ENCODE measurements at regions not wholly inside any gene's neighbourhood (a gene's known extent, or its start where the extent isn't known, plus 50 kb on each side); places are given as distances from the start of the nearest gene placed in this dataset.

DNA sequence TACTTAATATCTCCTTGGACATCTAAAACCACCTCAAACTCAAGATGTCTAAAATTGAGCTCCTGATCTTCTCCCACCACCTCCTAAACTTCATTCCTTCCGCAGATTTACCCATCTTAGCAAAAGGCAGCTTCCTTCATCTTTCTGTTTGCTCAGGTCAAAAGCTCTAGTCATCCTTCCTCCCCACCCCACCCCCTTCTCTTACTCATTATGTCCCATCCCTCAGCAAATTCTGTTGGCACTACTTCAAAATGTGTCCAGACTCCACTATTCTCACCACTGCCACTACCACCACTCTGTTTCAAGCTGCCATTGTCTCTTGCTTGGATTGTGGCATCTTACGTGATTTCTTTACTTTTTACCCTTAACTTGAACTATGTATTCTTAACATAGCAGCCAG lies 59.2 kb upstream of the ZDHHC17 start:
- TF ChIP-seq, protein P1, sequence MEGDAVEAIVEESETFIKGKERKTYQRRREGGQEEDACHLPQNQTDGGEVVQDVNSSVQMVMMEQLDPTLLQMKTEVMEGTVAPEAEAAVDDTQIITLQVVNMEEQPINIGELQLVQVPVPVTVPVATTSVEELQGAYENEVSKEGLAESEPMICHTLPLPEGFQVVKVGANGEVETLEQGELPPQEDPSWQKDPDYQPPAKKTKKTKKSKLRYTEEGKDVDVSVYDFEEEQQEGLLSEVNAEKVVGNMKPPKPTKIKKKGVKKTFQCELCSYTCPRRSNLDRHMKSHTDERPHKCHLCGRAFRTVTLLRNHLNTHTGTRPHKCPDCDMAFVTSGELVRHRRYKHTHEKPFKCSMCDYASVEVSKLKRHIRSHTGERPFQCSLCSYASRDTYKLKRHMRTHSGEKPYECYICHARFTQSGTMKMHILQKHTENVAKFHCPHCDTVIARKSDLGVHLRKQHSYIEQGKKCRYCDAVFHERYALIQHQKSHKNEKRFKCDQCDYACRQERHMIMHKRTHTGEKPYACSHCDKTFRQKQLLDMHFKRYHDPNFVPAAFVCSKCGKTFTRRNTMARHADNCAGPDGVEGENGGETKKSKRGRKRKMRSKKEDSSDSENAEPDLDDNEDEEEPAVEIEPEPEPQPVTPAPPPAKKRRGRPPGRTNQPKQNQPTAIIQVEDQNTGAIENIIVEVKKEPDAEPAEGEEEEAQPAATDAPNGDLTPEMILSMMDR (IDR thresholded peaks at IDR 0.05) = no peak
- TF ChIP-seq POLR2A (IDR thresholded peaks at IDR 0.05) = no peak

All from body of pancreas (tissue), 4 donors.